Activated B cell treated with CpG ODN at 0.5 μM for 24 hours (primary cell): ENCODE measurements at regions not wholly inside any gene's neighbourhood (a gene's known extent, or its start where the extent isn't known, plus 50 kb on each side); places are given as distances from the start of the nearest gene placed in this dataset.

Experiments
- ATAC-seq: fragments of 200-7000 bp; cut with Tn5 transposase; one replicate; pipeline ENCODE4 v1.10.0; 2021; ENCODE audit warnings: low read depth, mild to moderate bottlenecking, moderate library complexity
- CTCF ChIA-PET: fragments of 350-600 bp; sonication (Branson Sonifier 250); formaldehyde crosslinking; loops from one replicate; lab custom pipeline; 2021; ENCODE audit warnings: antibody characterized with exemption; lab: Charles Lee
- POLR2A ChIA-PET: fragments of 350-600 bp; sonication (Branson Sonifier 250); formaldehyde crosslinking; loops from one replicate; lab custom pipeline; 2021; ENCODE audit warnings: antibody characterized with exemption; lab: Charles Lee
- DNase-seq: peaks from one replicate; pipeline ENCODE4 v3.0.0; 2022
- H3K27ac Mint-ChIP-seq: one replicate; pipeline ENCODE4 v1.8.0; 2020; ENCODE audit warnings: mixed read lengths
- H3K27me3 Mint-ChIP-seq: one replicate; pipeline ENCODE4 v1.8.0; 2021; ENCODE audit warnings: mixed read lengths
- H3K36me3 Mint-ChIP-seq: one replicate; pipeline ENCODE4 v1.8.0; 2021; ENCODE audit warnings: low read depth, mixed read lengths
- H3K4me1 Mint-ChIP-seq: one replicate; pipeline ENCODE4 v1.8.0; 2021; ENCODE audit warnings: mixed read lengths
- H3K4me3 Mint-ChIP-seq: one replicate; pipeline ENCODE4 v1.8.0; 2020; ENCODE audit warnings: mild to moderate bottlenecking, mixed read lengths
- H3K9me3 Mint-ChIP-seq: one replicate; pipeline ENCODE4 v1.8.0; 2020; ENCODE audit warnings: mixed read lengths
- CTCF ChIP-seq: fragments of 200-600 bp; IDR thresholded peaks from one replicate; pipeline ENCODE4 v1.8.0; 2022; ENCODE audit warnings: antibody characterized with exemption, mild to moderate bottlenecking
- intact Hi-C: fragments of 100-400 bp; cut with micrococcal nuclease; formaldehyde crosslinking; loops from one replicate; pipeline ENCODE4 v1.15.1; 2024

DNA sequence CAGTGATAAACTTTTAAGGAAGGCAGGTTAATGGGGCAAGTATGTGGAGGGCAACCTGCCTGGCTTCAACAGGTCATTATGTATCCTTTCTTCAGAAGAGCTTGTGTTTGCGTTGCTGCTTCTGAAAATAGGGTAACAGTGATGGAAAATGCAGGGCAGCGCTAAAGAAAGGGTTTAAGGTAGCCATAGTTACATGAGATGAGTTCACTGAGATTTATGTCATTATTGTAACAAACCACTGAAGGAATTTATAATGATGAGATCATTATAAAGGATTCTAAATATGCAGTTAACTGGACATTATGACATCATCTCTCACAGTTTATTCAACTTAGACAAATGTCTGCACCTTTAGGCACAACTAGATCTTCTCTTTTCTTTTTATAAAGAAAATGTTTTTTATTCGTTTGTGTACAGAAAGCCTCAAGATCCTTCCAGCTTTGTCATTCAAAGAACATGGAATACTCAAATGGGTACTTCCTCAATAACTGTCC is 291.6 kb upstream of the SMARCA2 start:
- ATAC-seq (no peak), DNase-seq (no peak)
- intact Hi-C loops = no loop called here
- peaks cover 5% of the 10 kb centered on the region for H3K9me3 Mint-ChIP-seq
- H3K27ac Mint-ChIP-seq = no peak overlapping the region
- POLR2A ChIA-PET = no interaction called here
- H3K27me3 Mint-ChIP-seq = peaks cover 3% of the 10 kb centered on the region
- no peak overlapping the region for H3K4me3 Mint-ChIP-seq
- no peak for TF ChIP-seq CTCF
- CTCF ChIA-PET = no interaction called here
- H3K4me1 Mint-ChIP-seq = no peaks in the 10 kb centered on the region
- no peaks in the 10 kb centered on the region for H3K36me3 Mint-ChIP-seq

- no peak for DNase-seq
- Mint-ChIP-seq H3K27ac (no peak overlapping the region), H3K9me3 (no peaks in the 10 kb centered on the region), H3K27me3 (peaks cover 3% of the 10 kb centered on the region), H3K4me3 (no peak overlapping the region), H3K36me3 (no peaks in the 10 kb centered on the region), H3K4me1 (no peaks in the 10 kb centered on the region)
- no peak for TF ChIP-seq CTCF
- intact Hi-C loops = loop anchor here (1.0 to 5.0 kb wide), 4 partner anchors 145 to 360 kb away; no protein-coding TSS in a partner anchor
- ChIA-PET CTCF (interaction anchor here (1.0 to 1.4 kb wide), 4 partner anchors 212 to 360 kb away, joined by 3 to 9 read pairs (median 5); no protein-coding TSS in a partner anchor), POLR2A (no interaction called here)
- ATAC-seq = no peak
These were observed 288.0 kb upstream of the SMARCA2 start for GRCh38 chr9:1726993-1727759.

DNA sequence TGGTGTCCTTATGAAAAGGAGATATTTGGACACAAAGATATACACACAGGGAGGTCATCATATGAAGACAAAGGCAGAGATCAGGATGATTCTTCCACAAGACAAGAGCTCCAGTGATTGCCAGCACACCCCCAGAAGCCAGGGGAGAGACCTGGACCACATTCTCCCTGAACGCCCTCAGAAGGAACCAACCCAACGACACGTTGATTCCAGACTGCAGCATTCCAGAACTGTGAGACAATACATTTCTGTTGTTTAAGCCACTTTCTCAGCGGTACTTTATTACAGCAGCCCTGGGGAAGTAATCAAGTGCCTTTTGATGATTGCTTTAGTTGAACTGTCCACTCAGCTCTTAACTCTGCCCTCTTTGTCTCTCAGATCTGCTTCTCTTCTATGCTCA is 285.5 kb upstream of the SMARCA2 start:
- TF ChIP-seq CTCF = no peak
- H3K27me3 Mint-ChIP-seq = peaks cover 3% of the 10 kb centered on the region
- H3K9me3 Mint-ChIP-seq = no peaks in the 10 kb centered on the region
- ChIA-PET CTCF (no interaction called here), POLR2A (no interaction called here)
- no peaks in the 10 kb centered on the region for H3K4me1 Mint-ChIP-seq
- intact Hi-C loops = loop anchor here (5.0 kb wide), 1 partner anchor 143 kb away; no protein-coding TSS in a partner anchor
- H3K4me3 Mint-ChIP-seq = no peak overlapping the region
- no peaks in the 10 kb centered on the region for H3K36me3 Mint-ChIP-seq
- DNase-seq (no peak), ATAC-seq (no peak)
- H3K27ac Mint-ChIP-seq = no peak overlapping the region

DNA sequence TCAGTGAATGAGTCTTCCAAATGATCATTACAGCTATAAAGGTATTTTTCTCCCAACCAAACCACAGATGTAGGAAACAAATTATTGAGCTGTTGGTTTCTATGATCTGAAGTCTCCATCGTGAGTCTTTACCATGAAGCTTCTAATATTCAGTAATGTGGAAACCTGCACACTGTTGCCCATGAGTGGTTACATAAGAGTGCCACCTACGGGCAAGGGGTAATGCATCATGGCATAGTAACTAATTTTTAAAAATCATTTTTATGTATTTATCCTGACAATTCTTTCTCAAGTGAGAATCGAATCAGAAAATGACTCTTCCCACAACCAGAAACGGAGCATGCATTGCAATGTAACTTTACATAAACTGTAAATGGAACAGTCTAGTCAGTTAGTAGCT is 282.5 kb upstream of the SMARCA2 start:
- POLR2A ChIA-PET = no interaction called here
- peaks cover 3% of the 10 kb centered on the region for H3K27me3 Mint-ChIP-seq
- TF ChIP-seq CTCF = no peak
- no peaks in the 10 kb centered on the region for H3K36me3 Mint-ChIP-seq
- DNase-seq (no peak), ATAC-seq (no peak)
- H3K9me3 Mint-ChIP-seq = no peaks in the 10 kb centered on the region
- intact Hi-C loops = no loop called here
- H3K27ac Mint-ChIP-seq = no peak overlapping the region
- CTCF ChIA-PET = interaction anchor here (1.5 kb wide), 1 partner anchor 11 kb away, joined by 4 read pairs; no protein-coding TSS in a partner anchor
- H3K4me1 Mint-ChIP-seq = no peaks in the 10 kb centered on the region
- no peak overlapping the region for H3K4me3 Mint-ChIP-seq

DNA sequence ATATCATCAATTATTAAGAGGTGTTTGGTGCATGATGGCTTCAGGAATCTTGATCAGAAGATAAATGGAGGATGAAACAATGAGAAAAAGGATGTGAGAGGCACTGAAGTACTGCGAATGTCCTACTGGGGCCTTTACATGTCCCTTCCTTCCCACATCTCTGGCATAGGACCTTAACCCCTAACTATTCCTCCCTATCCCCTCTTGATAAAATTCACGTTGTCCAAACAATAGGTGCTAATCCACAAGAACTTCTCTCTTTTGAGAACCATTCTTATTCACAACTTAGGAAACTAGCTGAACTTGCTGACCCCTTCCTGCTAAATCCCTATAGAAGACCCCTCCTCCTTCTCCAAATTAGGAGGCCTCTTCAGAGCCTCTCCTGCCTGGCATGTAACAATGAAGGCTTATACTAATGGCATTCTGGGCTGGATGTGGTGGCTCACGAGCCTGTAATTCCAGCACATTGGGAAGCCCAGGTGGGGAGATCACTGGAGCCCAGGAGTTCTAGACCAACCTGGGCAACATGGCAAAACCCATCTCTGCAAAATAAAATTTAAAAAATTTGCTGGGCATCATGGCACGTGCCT is 276.5 kb upstream of the SMARCA2 start:
- intact Hi-C loops = no loop called here
- Mint-ChIP-seq H3K4me1 (no peaks in the 10 kb centered on the region), H3K27ac (no peak overlapping the region)

More for the DNA sequence above, 276.5 kb upstream of the SMARCA2 start:
- TF ChIP-seq CTCF = no peak
- no peak for ATAC-seq
- Mint-ChIP-seq H3K4me3 (no peak overlapping the region), H3K27me3 (no peaks in the 10 kb centered on the region), H3K9me3 (no peaks in the 10 kb centered on the region), H3K36me3 (no peaks in the 10 kb centered on the region)
- ChIA-PET POLR2A (no interaction called here), CTCF (no interaction called here)
- no peak for DNase-seq
